ENCODE measurements at regions not wholly inside any gene's neighbourhood (a gene's known extent, or its start where the extent isn't known, plus 50 kb on each side); places are given as distances from the start of the nearest gene placed in this dataset.

GRCh38 chr11:80371931-80372330 is 931.1 kb upstream of the TENM4 start:
- Histone ChIP-seq H4K5ac (ENCODE audit: low read depth, low read length) (no peak overlapping the region), H3K4me1 (ENCODE audit: control insufficient read depth, insufficient read depth, low read length) (no peaks in the 10 kb centered on the region), H3K27me3 (ENCODE audit: control insufficient read depth, insufficient read depth, low read length) (no peaks in the 10 kb centered on the region), H4K8ac (ENCODE audit: low read depth in 2 of 2, low read length in 2 of 2) (no peak overlapping the region), H4K91ac (ENCODE audit: insufficient read depth, low read depth, low read length) (no peak overlapping the region), H2AFZ (replicated peaks; ENCODE audit: low read length, poor library complexity) (no peak overlapping the region), H3K4me3 (ENCODE audit: insufficient read depth, low read depth, low read length) (no peak overlapping the region), H2BK15ac (ENCODE audit: low read depth, low read length) (no peak overlapping the region), H2BK5ac (ENCODE audit: low read depth, low read length, poor library complexity, severe bottlenecking) (no peak overlapping the region), H3K18ac (ENCODE audit: low read depth, low read length) (no peak overlapping the region), H3K14ac (replicated peaks; ENCODE audit: low read depth, low read length) (no peak overlapping the region), H3K79me1 (ENCODE audit: low read depth in 1 of 2, low read length in 2 of 2) (no peaks in the 10 kb centered on the region), H2AK5ac (ENCODE audit: low read depth, low read length) (no peak overlapping the region), H3K36me3 (ENCODE audit: control insufficient read depth, insufficient read depth, low read length) (no peaks in the 10 kb centered on the region), H4K20me1 (ENCODE audit: insufficient read depth, low read length) (no peaks in the 10 kb centered on the region), H2BK120ac (ENCODE audit: low read depth, low read length) (no peak overlapping the region), H2AK9ac (replicated peaks; ENCODE audit: low read depth, low read length, poor library complexity) (no peak overlapping the region), H3K23ac (ENCODE audit: low read depth, low read length) (no peak overlapping the region), H3K4ac (ENCODE audit: low read depth, low read length) (no peak overlapping the region), H3K9me1 (ENCODE audit: insufficient read depth, low read length) (no peaks in the 10 kb centered on the region), H3K4me2 (ENCODE audit: low read depth, low read length) (no peak overlapping the region), H3K9ac (ENCODE audit: low read depth, low read length) (no peak overlapping the region), H3K9me3 (ENCODE audit: control insufficient read depth, insufficient read depth, low read length) (no peaks in the 10 kb centered on the region), H3K27ac (ENCODE audit: insufficient read depth, low read length) (no peak overlapping the region), H2BK20ac (ENCODE audit: low read depth, low read length) (no peak overlapping the region), H3K56ac (ENCODE audit: extremely low read depth, insufficient read depth, low read length) (no peak overlapping the region)
- in situ Hi-C loops (cut with MboI; ENCODE audit: low sequenced_read_pairs) = no loop called here
- WGBS, 2 experiments (ENCODE audit: extremely low coverage in 2 of 2, insufficient read length in 1 of 2) = no CpG with 5 or more reads among the region's 6 CpGs
- TF ChIP-seq POLR2A (IDR thresholded peaks at IDR 0.05; ENCODE audit: low read depth, low read length) (no peak), FOS (IDR thresholded peaks at IDR 0.05; ENCODE audit: low read depth, low read length) (no peak), MAFK (IDR thresholded peaks at IDR 0.05; ENCODE audit: low read depth, low read length) (no peak), RAD21 (IDR thresholded peaks at IDR 0.05; ENCODE audit: low read length) (no peak), SMC3 (IDR thresholded peaks at IDR 0.05; ENCODE audit: low read depth, low read length) (no peak), NFE2L2 (IDR thresholded peaks at IDR 0.05; ENCODE audit: low read depth, low read length) (no peak)
- no TSS peak for BruUV-seq (replicated peaks)
- ATAC-seq (ENCODE audit: low read depth) = no peak
- intact Hi-C loops (cut with micrococcal nuclease) = no loop called here
- dilution Hi-C loops (cut with HindIII; ENCODE audit: low sequenced_read_pairs, unreplicated experiment) = no loop called here
- ChIA-PET POLR2A (ENCODE audit: unreplicated experiment) (no interaction called here), CTCF (no interaction called here)
- no peak for DNase-seq
